OCI-LY3 (cell line): ENCODE measurements at regions not wholly inside any gene's neighbourhood (a gene's known extent, or its start where the extent isn't known, plus 50 kb on each side); places are given as distances from the start of the nearest gene placed in this dataset.

ENCODE experiments used
- CTCF ChIP-seq: fragments of 200-600, 300-600 bp; sonication (generic); IDR thresholded peaks from 2 replicates; pipeline ENCODE4 v1.5.1; 2014; ENCODE audit warnings: antibody characterized with exemption, low read length, low read depth
- EZH2phosphoT487 ChIP-seq: fragments of 200-600 bp; shearing (Covaris generic); IDR thresholded peaks from 2 replicates; pipeline ENCODE4 v1.6.1; 2018; ENCODE audit warnings: antibody characterized with exemption, mixed run types, low read depth

- TF ChIP-seq CTCF (no peak), EZH2phosphoT487 (no peak)
Measured at GRCh38 chr7:46147871-46148270, 226.8 kb upstream of the IGFBP3 start.
